IMR-90 (cell line): ENCODE measurements at regions not wholly inside any gene's neighbourhood (a gene's known extent, or its start where the extent isn't known, plus 50 kb on each side); places are given as distances from the start of the nearest gene placed in this dataset.

Experiments used
- MAZ ChIP-seq: IDR thresholded peaks from 2 replicates; pipeline ENCODE4 v1.6.1; 2012; ENCODE audit warnings: low read depth, mild to moderate bottlenecking, low read length, improper control_type of control experiment, moderate library complexity, borderline replicate concordance
- POLR2A ChIP-seq: IDR thresholded peaks from 2 replicates; pipeline ENCODE4 v1.6.1; 2012; ENCODE audit warnings: mild to moderate bottlenecking, low read depth, low read length
- RAD21 ChIP-seq: IDR thresholded peaks from 2 replicates; pipeline ENCODE4 v1.6.1; 2012; ENCODE audit warnings: low read length, improper control_type of control experiment
- RCOR1 ChIP-seq: IDR thresholded peaks from 2 replicates; pipeline ENCODE4 v1.6.1; 2012; ENCODE audit warnings: mild to moderate bottlenecking, low read length, improper control_type of control experiment; ENCODE audit not compliant: insufficient replicate concordance
- RFX5 ChIP-seq: IDR thresholded peaks from 2 replicates; pipeline ENCODE4 v1.8.0; 2012; ENCODE audit warnings: low read depth, mild to moderate bottlenecking, low read length, moderate library complexity
- SMC3 ChIP-seq: fragments of 150-350 bp; IDR thresholded peaks from 2 replicates; pipeline ENCODE4 v1.6.1; 2016; ENCODE audit warnings: low read depth, mild to moderate bottlenecking, antibody characterized with exemption, low read length, moderate library complexity
- TF ChIP-seq, protein P1 (sequence below): conservative IDR thresholded peaks from 2 replicates; pipeline ENCODE4 v1.5.1; 2012; ENCODE audit warnings: mild to moderate bottlenecking, low read depth, low read length, improper control_type of control experiment

- TF ChIP-seq, protein P1, sequence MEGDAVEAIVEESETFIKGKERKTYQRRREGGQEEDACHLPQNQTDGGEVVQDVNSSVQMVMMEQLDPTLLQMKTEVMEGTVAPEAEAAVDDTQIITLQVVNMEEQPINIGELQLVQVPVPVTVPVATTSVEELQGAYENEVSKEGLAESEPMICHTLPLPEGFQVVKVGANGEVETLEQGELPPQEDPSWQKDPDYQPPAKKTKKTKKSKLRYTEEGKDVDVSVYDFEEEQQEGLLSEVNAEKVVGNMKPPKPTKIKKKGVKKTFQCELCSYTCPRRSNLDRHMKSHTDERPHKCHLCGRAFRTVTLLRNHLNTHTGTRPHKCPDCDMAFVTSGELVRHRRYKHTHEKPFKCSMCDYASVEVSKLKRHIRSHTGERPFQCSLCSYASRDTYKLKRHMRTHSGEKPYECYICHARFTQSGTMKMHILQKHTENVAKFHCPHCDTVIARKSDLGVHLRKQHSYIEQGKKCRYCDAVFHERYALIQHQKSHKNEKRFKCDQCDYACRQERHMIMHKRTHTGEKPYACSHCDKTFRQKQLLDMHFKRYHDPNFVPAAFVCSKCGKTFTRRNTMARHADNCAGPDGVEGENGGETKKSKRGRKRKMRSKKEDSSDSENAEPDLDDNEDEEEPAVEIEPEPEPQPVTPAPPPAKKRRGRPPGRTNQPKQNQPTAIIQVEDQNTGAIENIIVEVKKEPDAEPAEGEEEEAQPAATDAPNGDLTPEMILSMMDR = no peak
- TF ChIP-seq POLR2A = no peak
- TF ChIP-seq MAZ = no peak
- TF ChIP-seq RAD21 = no peak
- no peak for TF ChIP-seq SMC3
- TF ChIP-seq RFX5 = no peak
- TF ChIP-seq RCOR1 = no peak
Measured at GRCh38 chr10:28113202-28113601, 114.3 kb upstream of the ODAD2 start.
